ENCODE measurements at regions not wholly inside any gene's neighbourhood (a gene's known extent, or its start where the extent isn't known, plus 50 kb on each side); places are given as distances from the start of the nearest gene placed in this dataset.

DNA sequence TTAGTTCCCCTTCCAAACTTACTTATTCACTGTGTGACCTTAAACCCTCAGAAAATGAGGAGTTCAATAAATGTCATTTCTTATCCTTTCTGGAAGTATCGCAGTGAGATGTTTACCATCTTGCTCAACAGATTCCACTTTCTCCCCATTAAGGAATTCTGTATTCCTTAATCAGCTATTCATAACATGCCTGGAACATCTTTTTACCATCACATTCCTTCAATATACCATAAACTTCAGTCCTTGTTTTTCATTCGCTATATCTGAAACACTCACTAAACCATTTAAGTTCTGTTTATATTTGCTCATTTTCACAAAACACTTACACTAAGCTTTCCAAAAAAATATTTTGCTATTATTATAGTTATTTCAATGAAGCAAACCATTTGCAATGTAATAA is 1158.6 kb downstream of the CDH12 start:
- Mint-ChIP-seq H3K27ac (no peak overlapping the region), H3K36me3 (ENCODE audit: low read depth) (no peaks in the 10 kb centered on the region), H3K4me3 (no peak overlapping the region), H3K4me1 (no peaks in the 10 kb centered on the region), H3K27me3 (no peaks in the 10 kb centered on the region), H3K9me3 (peaks cover 3% of the 10 kb centered on the region)
- DNase-seq = no peak
- intact Hi-C loops (cut with micrococcal nuclease) = no loop called here

DNA sequence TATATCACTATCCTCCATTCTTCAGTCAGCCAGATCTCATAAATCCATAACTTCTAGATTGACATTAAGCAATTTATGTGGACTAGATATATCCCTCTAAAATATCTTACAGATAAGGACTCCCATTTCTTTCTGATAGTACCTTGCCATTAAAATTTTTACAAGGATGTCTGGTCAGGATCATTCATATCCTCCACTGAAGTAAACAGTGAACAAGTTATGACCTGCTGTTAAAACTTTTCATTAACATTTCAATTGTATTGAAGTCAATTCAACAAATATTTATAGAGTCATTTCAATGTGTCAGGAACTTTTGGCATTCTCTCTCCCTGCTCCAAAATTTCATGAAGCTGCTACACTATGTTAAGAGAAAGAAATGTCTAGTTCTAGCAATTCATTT is 1159.6 kb downstream of the CDH12 start:
- H3K27me3 Mint-ChIP-seq = no peaks in the 10 kb centered on the region
- no peak overlapping the region for H3K4me3 Mint-ChIP-seq
- no peaks in the 10 kb centered on the region for H3K36me3 Mint-ChIP-seq (ENCODE audit: low read depth)
- H3K9me3 Mint-ChIP-seq = peaks cover 3% of the 10 kb centered on the region
- no peak overlapping the region for H3K27ac Mint-ChIP-seq
- intact Hi-C loops (cut with micrococcal nuclease) = no loop called here
- DNase-seq = no peak
- no peaks in the 10 kb centered on the region for H3K4me1 Mint-ChIP-seq

DNA sequence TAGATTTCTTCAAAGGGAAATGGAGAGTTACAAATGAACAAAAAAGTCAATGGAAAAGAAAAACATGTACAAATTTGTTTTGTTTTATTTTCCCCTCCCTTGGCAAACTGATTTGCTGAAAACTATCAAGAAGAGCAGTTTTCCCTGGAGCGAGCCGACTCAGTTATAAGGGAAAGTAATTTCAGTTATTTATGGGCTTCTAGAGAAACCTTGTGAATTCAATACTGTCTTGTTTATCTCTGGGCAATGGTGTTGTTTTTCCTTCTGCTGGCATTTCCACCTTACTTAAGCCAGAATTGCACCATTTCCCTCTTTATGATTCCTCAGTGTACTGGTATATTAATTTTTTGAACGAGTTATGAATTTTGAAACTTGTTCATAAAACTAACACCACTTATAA is 1163.6 kb downstream of the CDH12 start:
- Mint-ChIP-seq H3K9me3 (peaks cover 3% of the 10 kb centered on the region), H3K27ac (no peak overlapping the region), H3K27me3 (no peaks in the 10 kb centered on the region), H3K36me3 (ENCODE audit: low read depth) (no peaks in the 10 kb centered on the region), H3K4me1 (no peaks in the 10 kb centered on the region), H3K4me3 (no peak overlapping the region)
- intact Hi-C loops (cut with micrococcal nuclease) = no loop called here
- DNase-seq = no peak

DNA sequence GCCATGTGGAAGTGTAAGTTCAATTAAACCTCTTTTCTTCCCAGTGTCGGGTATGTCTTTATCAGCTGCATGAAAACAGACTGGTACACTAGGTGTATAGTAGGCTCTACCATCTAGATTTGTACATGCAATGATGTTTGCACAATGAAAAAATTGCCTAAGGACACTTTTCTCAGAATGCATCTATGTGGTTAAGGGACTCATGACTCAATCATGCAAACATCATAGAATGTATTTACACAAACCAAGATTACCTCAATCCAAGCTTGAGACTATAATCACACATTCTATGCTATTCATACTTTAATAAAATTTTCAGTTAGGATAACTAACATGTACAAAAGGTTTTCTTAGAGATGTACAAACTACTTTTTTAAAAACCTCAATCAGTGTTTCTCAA is 1164.5 kb downstream of the CDH12 start:
- H3K27me3 Mint-ChIP-seq = no peaks in the 10 kb centered on the region
- H3K9me3 Mint-ChIP-seq = no peaks in the 10 kb centered on the region
- H3K4me3 Mint-ChIP-seq = no peak overlapping the region
- H3K4me1 Mint-ChIP-seq = no peaks in the 10 kb centered on the region
- intact Hi-C loops (cut with micrococcal nuclease) = no loop called here
- H3K27ac Mint-ChIP-seq = no peak overlapping the region
- H3K36me3 Mint-ChIP-seq (ENCODE audit: low read depth) = no peaks in the 10 kb centered on the region
- DNase-seq = no peak

DNA sequence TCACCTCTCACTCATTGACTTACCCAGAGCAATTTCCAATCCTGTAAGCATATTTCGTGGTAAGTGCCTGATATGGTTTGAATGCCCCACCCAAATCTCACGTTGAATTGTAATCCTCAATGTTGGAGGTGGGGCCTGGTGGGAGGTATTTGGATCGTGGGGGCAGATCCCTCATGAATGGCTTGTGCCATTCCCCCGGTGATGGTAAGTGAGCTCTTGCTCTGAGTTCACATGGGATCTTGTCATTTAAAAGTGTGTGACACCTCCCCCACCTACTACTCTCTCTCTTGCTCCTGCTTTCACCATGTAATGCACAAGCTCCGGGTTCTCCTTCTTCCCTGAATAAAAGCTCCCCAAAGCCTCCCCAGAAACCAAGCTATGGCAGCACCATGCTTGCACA is 1165.5 kb downstream of the CDH12 start:
- DNase-seq = no peak
- Mint-ChIP-seq H3K27ac (no peak overlapping the region), H3K27me3 (no peaks in the 10 kb centered on the region), H3K4me3 (no peak overlapping the region), H3K36me3 (ENCODE audit: low read depth) (no peaks in the 10 kb centered on the region), H3K9me3 (no peaks in the 10 kb centered on the region), H3K4me1 (no peaks in the 10 kb centered on the region)
- intact Hi-C loops (cut with micrococcal nuclease) = no loop called here

DNA sequence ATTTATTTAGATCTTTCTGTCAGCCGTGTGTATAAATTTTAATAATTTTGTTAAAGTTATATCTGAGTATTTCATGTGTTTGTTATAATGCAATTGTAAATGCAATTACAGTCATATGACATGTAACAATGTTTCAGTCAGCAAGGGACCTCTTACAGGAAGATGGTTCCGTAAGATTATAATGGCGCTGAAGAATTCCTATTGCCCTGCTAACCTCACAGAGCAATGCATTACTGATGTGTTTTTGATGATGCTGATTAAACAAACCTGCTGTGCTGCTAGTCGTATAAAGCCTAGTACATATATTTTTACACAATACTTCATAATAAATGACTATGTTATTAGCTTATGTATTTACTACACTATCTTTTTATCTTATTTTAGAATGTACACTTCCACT is 1166.4 kb downstream of the CDH12 start:
- no peaks in the 10 kb centered on the region for H3K4me1 Mint-ChIP-seq
- H3K36me3 Mint-ChIP-seq (ENCODE audit: low read depth) = no peaks in the 10 kb centered on the region
- no peak overlapping the region for H3K4me3 Mint-ChIP-seq
- H3K9me3 Mint-ChIP-seq = no peaks in the 10 kb centered on the region
- intact Hi-C loops (cut with micrococcal nuclease) = no loop called here
- H3K27me3 Mint-ChIP-seq = no peaks in the 10 kb centered on the region
- DNase-seq = no peak
- no peak overlapping the region for H3K27ac Mint-ChIP-seq

DNA sequence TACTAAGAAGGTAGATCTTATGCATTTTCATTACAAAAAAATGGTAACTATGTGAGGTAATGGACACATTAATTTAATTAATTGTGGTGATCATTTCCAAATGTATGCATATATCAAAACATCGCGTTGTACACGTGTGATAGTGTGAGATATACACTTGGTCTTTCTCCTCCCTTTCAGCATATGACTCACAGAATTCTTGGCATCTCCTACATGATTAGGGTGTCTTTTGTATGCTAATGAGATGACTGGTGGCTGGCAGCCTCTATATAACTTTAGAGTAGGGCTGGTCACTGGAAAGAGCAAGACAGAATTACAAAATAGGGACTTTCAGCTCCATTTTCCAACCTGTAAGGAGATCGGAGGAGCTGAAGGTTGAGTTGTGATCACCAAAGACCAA is 1167.6 kb downstream of the CDH12 start:
- H3K27me3 Mint-ChIP-seq = no peaks in the 10 kb centered on the region
- no peak for DNase-seq
- H3K36me3 Mint-ChIP-seq (ENCODE audit: low read depth) = no peaks in the 10 kb centered on the region
- H3K4me3 Mint-ChIP-seq = no peak overlapping the region
- H3K27ac Mint-ChIP-seq = no peak overlapping the region
- intact Hi-C loops (cut with micrococcal nuclease) = no loop called here
- no peaks in the 10 kb centered on the region for H3K9me3 Mint-ChIP-seq
- H3K4me1 Mint-ChIP-seq = no peaks in the 10 kb centered on the region

DNA sequence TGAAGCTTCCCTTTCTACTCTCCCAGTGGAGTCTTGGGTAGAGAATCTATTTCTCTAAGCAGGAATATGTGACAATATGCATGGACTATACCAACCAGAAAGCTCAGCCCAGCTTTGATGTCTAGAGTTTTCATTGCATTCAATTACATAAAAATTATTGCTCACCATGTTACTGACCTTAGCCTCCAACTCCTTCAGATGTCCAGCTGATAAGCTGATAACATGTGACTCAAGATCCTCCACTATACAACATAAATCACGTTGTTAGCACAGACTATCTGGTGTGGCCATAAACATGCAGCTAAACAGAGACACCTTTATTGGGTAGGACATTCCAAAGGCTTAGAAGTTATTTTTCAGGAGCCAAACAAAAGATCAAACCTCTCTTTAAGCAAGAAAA is 1168.2 kb downstream of the CDH12 start:
- Mint-ChIP-seq H3K36me3 (ENCODE audit: low read depth) (no peaks in the 10 kb centered on the region), H3K27me3 (no peaks in the 10 kb centered on the region), H3K9me3 (no peaks in the 10 kb centered on the region), H3K4me3 (no peak overlapping the region), H3K4me1 (no peaks in the 10 kb centered on the region), H3K27ac (no peak overlapping the region)
- no peak for DNase-seq
- intact Hi-C loops (cut with micrococcal nuclease) = no loop called here

DNA sequence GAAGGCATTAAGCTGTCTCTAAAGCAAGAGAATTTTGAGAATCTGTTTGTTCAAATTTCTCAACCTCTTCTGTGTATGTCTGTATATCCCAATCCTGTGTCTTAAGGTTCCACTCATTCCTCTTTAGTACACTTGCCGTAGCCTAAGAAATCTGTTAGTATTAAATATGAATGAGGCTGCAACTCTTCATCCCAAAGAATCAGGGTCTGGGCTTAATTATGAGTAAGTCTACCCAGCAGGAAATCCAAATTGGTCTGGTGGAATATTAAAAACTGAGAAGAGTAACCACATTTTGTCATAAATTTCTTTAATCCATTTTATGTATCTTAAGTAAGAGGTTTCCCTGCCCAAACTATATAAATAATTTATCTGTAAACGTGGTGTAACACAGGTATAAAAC is 1171.2 kb downstream of the CDH12 start:
- no peak for DNase-seq
- H3K27me3 Mint-ChIP-seq = no peaks in the 10 kb centered on the region
- H3K27ac Mint-ChIP-seq = no peak overlapping the region
- no peaks in the 10 kb centered on the region for H3K36me3 Mint-ChIP-seq (ENCODE audit: low read depth)
- H3K4me1 Mint-ChIP-seq = no peaks in the 10 kb centered on the region
- no peak overlapping the region for H3K4me3 Mint-ChIP-seq
- H3K9me3 Mint-ChIP-seq = no peaks in the 10 kb centered on the region
- intact Hi-C loops (cut with micrococcal nuclease) = no loop called here

DNA sequence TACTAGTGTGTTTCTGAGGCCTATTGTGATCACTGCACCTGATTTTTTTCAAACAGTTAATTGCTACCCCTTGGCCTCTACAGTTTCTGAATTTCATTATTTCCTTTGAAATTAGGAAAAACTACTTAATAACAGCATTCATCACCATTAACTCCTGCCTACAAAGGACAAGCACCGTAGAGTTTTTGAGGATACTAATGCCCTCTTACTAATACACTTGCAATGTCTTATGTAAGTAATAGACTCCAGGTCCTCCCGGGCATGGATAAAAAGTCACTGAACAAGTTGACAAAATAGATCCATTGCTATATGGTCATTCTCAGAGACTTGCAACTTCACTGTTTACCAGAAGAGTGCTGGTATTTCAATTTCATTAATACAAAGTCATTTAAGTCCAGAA is 1172.5 kb downstream of the CDH12 start:
- no peaks in the 10 kb centered on the region for H3K9me3 Mint-ChIP-seq
- H3K27me3 Mint-ChIP-seq = no peaks in the 10 kb centered on the region
- H3K36me3 Mint-ChIP-seq (ENCODE audit: low read depth) = no peaks in the 10 kb centered on the region
- H3K4me1 Mint-ChIP-seq = no peaks in the 10 kb centered on the region
- intact Hi-C loops (cut with micrococcal nuclease) = no loop called here
- no peak overlapping the region for H3K27ac Mint-ChIP-seq
- DNase-seq = no peak
- no peak overlapping the region for H3K4me3 Mint-ChIP-seq

DNA sequence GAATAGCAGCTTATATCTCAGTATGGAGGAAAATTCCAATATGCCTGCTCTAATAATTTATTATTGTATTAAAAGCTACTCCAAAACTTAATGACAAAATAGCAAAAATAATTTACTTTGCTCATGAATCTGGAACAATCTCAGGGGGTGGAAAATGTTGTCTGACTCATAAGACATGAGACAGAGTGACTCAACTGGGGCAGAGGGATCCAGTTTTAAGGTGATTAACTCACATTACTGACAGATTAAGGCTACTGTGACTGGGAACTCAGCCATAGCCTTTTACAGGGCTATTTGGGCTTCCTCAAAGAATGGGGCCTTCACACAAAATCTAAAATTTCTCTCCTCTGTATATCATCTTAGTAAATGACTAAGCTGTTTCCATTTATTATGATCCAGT is 1172.9 kb downstream of the CDH12 start:
- no peaks in the 10 kb centered on the region for H3K36me3 Mint-ChIP-seq (ENCODE audit: low read depth)
- H3K9me3 Mint-ChIP-seq = no peaks in the 10 kb centered on the region
- H3K27ac Mint-ChIP-seq = no peak overlapping the region
- no peak for DNase-seq
- intact Hi-C loops (cut with micrococcal nuclease) = no loop called here
- no peaks in the 10 kb centered on the region for H3K27me3 Mint-ChIP-seq
- no peaks in the 10 kb centered on the region for H3K4me1 Mint-ChIP-seq
- H3K4me3 Mint-ChIP-seq = no peak overlapping the region

DNA sequence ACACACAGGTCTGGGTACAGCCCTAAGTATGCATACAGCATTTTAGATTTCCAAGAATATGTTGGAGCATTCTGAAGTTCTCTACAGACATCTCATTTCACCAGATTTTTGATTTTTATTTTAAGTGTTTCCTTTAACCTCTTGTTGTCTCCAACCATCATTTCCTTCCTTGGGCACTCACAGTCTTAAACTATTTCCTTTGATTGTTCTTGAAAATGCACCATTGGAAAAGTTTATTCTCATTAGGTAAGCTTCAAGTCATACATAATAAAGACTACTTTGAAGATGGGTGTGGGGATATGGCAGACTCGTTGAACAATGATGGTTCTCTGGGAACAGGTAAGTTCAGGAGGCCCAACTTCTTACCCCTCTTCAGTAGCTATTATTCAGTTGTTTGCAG is 1174.6 kb downstream of the CDH12 start:
- no peak for DNase-seq
- Mint-ChIP-seq H3K4me3 (no peak overlapping the region), H3K9me3 (no peaks in the 10 kb centered on the region), H3K27ac (no peak overlapping the region), H3K4me1 (no peaks in the 10 kb centered on the region), H3K36me3 (ENCODE audit: low read depth) (no peaks in the 10 kb centered on the region), H3K27me3 (no peaks in the 10 kb centered on the region)
- intact Hi-C loops (cut with micrococcal nuclease) = no loop called here

DNA sequence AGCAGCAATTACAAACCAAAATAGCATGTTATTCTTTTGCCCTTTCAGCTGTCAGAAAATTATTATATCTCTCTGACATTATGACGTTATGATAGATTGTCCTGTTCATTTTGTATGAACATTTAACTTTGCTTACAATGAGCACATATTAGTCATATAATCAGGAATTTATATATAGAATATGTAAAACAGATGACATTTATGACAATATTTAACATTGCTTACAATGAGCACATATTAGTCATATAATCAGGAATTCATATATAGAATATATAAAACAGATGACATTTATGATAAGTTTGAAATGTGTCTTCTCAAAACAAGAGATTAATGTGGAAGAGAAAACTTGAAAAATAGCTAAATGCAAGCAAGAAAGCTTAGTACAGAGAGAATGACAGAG is 1180.2 kb downstream of the CDH12 start:
- DNase-seq = no peak
- H3K9me3 Mint-ChIP-seq = peaks cover 3% of the 10 kb centered on the region
- H3K4me3 Mint-ChIP-seq = no peak overlapping the region
- no peaks in the 10 kb centered on the region for H3K27me3 Mint-ChIP-seq
- intact Hi-C loops (cut with micrococcal nuclease) = no loop called here
- no peaks in the 10 kb centered on the region for H3K36me3 Mint-ChIP-seq (ENCODE audit: low read depth)
- no peaks in the 10 kb centered on the region for H3K4me1 Mint-ChIP-seq
- H3K27ac Mint-ChIP-seq = no peak overlapping the region

DNA sequence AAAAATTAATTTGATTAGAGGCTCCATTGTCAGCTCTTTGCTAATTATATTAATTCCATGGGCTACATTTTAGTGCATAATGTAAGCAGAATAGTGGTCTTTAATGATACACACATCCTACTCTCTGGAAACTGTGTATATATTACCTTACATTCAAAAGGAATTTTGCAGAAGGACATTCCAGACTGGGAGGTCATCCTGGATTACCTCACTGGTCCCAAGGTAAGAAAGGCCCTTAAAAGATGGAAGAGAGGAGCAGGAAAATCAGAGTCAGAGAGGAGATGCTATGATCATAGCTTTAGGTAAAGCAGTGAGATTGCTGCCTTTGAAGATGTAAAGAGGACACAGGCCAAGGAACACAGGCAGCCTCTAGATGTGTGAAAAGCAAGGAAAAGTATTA is 1180.8 kb downstream of the CDH12 start:
- no peak overlapping the region for H3K27ac Mint-ChIP-seq
- DNase-seq = no peak
- no peaks in the 10 kb centered on the region for H3K4me1 Mint-ChIP-seq
- no peaks in the 10 kb centered on the region for H3K36me3 Mint-ChIP-seq (ENCODE audit: low read depth)
- intact Hi-C loops (cut with micrococcal nuclease) = no loop called here
- H3K27me3 Mint-ChIP-seq = no peaks in the 10 kb centered on the region
- peaks cover 3% of the 10 kb centered on the region for H3K9me3 Mint-ChIP-seq
- H3K4me3 Mint-ChIP-seq = no peak overlapping the region

DNA sequence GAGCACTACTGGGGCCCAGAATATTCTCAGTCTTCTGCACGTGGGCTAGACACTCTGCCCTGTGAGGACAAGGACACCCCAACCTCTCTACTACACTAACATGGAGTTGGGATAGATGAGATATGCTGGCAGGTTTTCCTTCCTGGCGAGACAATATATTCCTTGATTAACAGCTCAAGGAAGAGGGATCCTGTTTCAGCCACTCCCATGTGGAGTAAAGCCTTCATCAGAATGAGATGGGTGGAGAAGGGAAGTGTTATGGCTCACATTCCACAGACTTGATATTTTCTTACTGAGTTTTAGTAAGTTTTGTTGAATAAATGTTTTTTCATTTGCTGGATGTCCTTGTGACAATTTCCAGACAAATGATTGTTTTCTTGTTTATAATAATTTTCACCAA is 1187.6 kb downstream of the CDH12 start:
- DNase-seq = no peak
- peaks cover 7% of the 10 kb centered on the region for H3K9me3 Mint-ChIP-seq
- no peaks in the 10 kb centered on the region for H3K36me3 Mint-ChIP-seq (ENCODE audit: low read depth)
- H3K4me1 Mint-ChIP-seq = no peaks in the 10 kb centered on the region
- H3K27me3 Mint-ChIP-seq = no peaks in the 10 kb centered on the region
- no peak overlapping the region for H3K27ac Mint-ChIP-seq
- no peak overlapping the region for H3K4me3 Mint-ChIP-seq
- intact Hi-C loops (cut with micrococcal nuclease) = no loop called here

DNA sequence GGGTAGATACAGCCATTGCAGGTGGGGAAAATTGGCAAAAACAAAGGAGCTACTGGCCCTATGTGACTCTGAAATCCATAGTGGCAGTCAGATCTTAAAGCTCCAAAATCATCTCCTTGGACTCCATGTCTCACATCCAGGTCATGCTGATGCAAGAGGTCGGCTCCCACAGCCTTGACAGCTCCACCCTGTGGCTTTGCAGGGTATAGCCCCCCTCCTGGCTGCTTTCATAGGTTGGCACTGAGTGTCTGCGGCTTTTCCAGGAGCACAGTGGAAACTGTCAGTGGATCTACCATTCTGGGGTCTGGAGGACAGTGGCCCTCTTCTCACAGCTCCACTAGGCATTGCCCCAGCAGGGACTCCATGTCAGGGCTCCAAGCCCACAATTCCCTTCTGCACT is 1190.1 kb downstream of the CDH12 start:
- Mint-ChIP-seq H3K4me1 (no peaks in the 10 kb centered on the region), H3K27ac (no peak overlapping the region), H3K9me3 (peaks cover 4% of the 10 kb centered on the region), H3K36me3 (ENCODE audit: low read depth) (no peaks in the 10 kb centered on the region), H3K27me3 (no peaks in the 10 kb centered on the region), H3K4me3 (no peak overlapping the region)
- intact Hi-C loops (cut with micrococcal nuclease) = no loop called here
- DNase-seq = no peak

All from activated CD4-positive, alpha-beta T cell treated with anti-CD3 and anti-CD28 coated beads, Interleukin-2, amount 10 ng/mL, durations not matched to agents 24 days and 14 days (primary cell).